Keratinocyte (primary cell): ENCODE measurements at regions not wholly inside any gene's neighbourhood (a gene's known extent, or its start where the extent isn't known, plus 50 kb on each side); places are given as distances from the start of the nearest gene placed in this dataset.

Source experiments
- EZH2 ChIP-seq: IDR thresholded peaks from one replicate; pipeline ENCODE4 v1.6.1; 2012; ENCODE audit warnings: inconsistent platforms, mild to moderate bottlenecking, low read length, moderate library complexity
- TF ChIP-seq, protein P1 (sequence below), 3 experiments: IDR thresholded peaks in 1 of 3; conservative IDR thresholded peaks in 1 of 3; optimal IDR thresholded peaks in 1 of 3; 2 replicates in 2 of 3; 3 replicates in 1 of 3; pipeline versions ENCODE3 to v1.5.1; 2011; ENCODE audit warnings: low read length in 3 of 3, mild to moderate bottlenecking in 3 of 3, moderate library complexity in 2 of 3, control low read depth in 1 of 3, inconsistent platforms in 1 of 3; ENCODE audit not compliant: insufficient read depth in 2 of 3; ENCODE audit errors: extremely low read depth in 1 of 3

DNA sequence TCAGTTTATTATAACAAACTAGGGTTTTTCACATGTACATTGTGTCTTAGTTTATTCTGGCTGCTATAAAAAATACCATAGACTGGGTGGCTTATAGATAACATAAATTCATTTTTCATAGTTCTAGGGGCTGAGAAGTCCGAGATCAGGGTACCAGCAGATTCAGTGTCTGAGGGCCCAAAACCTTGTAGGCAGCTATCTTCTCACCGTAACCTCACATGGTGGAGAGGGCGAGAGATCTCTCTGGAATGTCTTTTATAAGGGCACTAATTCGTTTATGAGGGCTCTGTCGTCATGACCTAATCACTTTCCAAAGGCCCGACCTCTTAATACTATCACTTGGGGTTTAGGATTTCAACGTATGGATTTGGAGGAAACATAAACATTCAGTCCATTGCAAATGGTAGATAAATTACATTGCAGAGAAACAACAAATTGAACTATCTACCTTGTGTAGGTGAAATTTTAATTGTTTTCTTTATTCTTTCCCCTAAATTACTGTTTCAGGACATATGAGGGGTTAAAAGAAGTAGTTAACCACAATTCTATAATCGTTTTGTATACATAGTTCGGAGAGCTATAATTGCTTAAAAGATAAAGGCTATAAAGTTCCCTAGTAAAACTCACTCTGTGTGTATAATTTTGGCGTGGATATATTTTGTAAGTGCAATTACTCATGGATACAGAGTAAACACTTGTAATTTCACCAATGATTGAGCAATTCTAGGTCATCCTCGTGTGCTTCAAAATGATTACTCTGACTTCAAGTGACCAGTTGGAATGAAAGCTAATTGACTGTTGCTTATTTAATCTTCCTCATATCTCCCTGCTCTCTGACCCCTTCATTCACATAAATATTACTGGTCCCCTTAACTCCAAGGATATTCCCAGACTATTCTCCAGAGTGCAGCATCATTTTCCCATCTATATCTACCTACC, 247.5 kb upstream of the TMEM161B start:
- TF ChIP-seq, protein P1, sequence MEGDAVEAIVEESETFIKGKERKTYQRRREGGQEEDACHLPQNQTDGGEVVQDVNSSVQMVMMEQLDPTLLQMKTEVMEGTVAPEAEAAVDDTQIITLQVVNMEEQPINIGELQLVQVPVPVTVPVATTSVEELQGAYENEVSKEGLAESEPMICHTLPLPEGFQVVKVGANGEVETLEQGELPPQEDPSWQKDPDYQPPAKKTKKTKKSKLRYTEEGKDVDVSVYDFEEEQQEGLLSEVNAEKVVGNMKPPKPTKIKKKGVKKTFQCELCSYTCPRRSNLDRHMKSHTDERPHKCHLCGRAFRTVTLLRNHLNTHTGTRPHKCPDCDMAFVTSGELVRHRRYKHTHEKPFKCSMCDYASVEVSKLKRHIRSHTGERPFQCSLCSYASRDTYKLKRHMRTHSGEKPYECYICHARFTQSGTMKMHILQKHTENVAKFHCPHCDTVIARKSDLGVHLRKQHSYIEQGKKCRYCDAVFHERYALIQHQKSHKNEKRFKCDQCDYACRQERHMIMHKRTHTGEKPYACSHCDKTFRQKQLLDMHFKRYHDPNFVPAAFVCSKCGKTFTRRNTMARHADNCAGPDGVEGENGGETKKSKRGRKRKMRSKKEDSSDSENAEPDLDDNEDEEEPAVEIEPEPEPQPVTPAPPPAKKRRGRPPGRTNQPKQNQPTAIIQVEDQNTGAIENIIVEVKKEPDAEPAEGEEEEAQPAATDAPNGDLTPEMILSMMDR (optimal IDR thresholded peaks at IDR 0.05 in 1 of 3, IDR thresholded peaks at IDR 0.05 in 1 of 3, conservative IDR thresholded peaks at IDR 0.05 in 1 of 3; ENCODE audit: extremely low read depth in 1 of 3, insufficient read depth in 2 of 3, low read length in 3 of 3): no peak
- no peak for TF ChIP-seq EZH2
